Endodermal cell (in vitro differentiated cells): ENCODE measurements at regions not wholly inside any gene's neighbourhood (a gene's known extent, or its start where the extent isn't known, plus 50 kb on each side); places are given as distances from the start of the nearest gene placed in this dataset.

Source experiments
- DNase-seq: peaks from one replicate; pipeline ENCODE4 v3.0.0-alpha.2; 2017
- H3K27ac ChIP-seq: 2 replicates; pipeline ENCODE4 v1.5.1; 2013; ENCODE audit warnings: mild to moderate bottlenecking, low read depth, low read length, moderate library complexity
- H3K27me3 ChIP-seq: 2 replicates; pipeline ENCODE4 v1.6.1; 2013; ENCODE audit warnings: mild to moderate bottlenecking, low read length, moderate library complexity; ENCODE audit not compliant: insufficient read depth, control insufficient read depth, poor library complexity, severe bottlenecking
- H3K36me3 ChIP-seq: 2 replicates; pipeline ENCODE4 v1.7.0; 2013; ENCODE audit warnings: mild to moderate bottlenecking, low read length, moderate library complexity; ENCODE audit not compliant: control insufficient read depth, insufficient read depth
- H3K4me1 ChIP-seq: one replicate; pipeline ENCODE4 v1.7.0; 2013; ENCODE audit warnings: low read length; ENCODE audit not compliant: control insufficient read depth, insufficient read depth
- H3K4me3 ChIP-seq: 2 replicates; pipeline ENCODE4 v1.5.1; 2013; ENCODE audit warnings: mild to moderate bottlenecking, low read length, moderate library complexity
- H3K9ac ChIP-seq: 2 replicates; pipeline ENCODE4 v1.6.1; 2013; ENCODE audit warnings: mild to moderate bottlenecking, low read length, moderate library complexity; ENCODE audit not compliant: poor library complexity, severe bottlenecking; ENCODE audit errors: extremely low read depth
- H3K9me3 ChIP-seq: 2 replicates; pipeline ENCODE4 v1.6.1; 2013; ENCODE audit warnings: mild to moderate bottlenecking, low read length, moderate library complexity; ENCODE audit not compliant: control insufficient read depth
- H3K27ac Mint-ChIP-seq: 2 replicates; pipeline ENCODE4 v1.8.0; 2020; ENCODE audit warnings: mixed read lengths
- H3K27me3 Mint-ChIP-seq: 2 replicates; pipeline ENCODE4 v1.8.0; 2021; ENCODE audit warnings: mild to moderate bottlenecking, mixed read lengths; ENCODE audit not compliant: insufficient read depth
- H3K36me3 Mint-ChIP-seq: 2 replicates; pipeline ENCODE4 v1.8.0; 2020; ENCODE audit warnings: low read depth, mixed read lengths
- H3K4me1 Mint-ChIP-seq: 2 replicates; pipeline ENCODE4 v1.8.0; 2020; ENCODE audit warnings: mixed read lengths
- H3K4me3 Mint-ChIP-seq: 2 replicates; pipeline ENCODE4 v1.8.0; 2020; ENCODE audit warnings: mild to moderate bottlenecking, moderate library complexity, mixed read lengths
- H3K9me3 Mint-ChIP-seq: 2 replicates; pipeline ENCODE4 v1.8.0; 2020; ENCODE audit warnings: mild to moderate bottlenecking, mixed read lengths
- CTCF ChIP-seq: fragments of 200-600 bp; sonication (generic); conservative IDR thresholded peaks from 2 replicates; pipeline ENCODE4 v1.5.0; 2021; ENCODE audit warnings: antibody characterized with exemption, mild to moderate bottlenecking
- WGBS, 2 experiments: methylation state at CpG; one replicate each; pipeline versions ENCODE4 v1.1.5 to v1.1.7; 2013; ENCODE audit warnings: missing lambda C conversion rate in 2 of 2, mixed read lengths in 1 of 2; ENCODE audit not compliant: insufficient coverage in 1 of 2, insufficient read length in 1 of 2; 5-methylcytosine and 5-hydroxymethylcytosine counted together

GRCh38 chr21:38930066-38930465 lies 124.3 kb downstream of the ETS2 start:
- no peaks in the 10 kb centered on the region for H3K4me1 ChIP-seq
- H3K27ac ChIP-seq: no peak overlapping the region
- 33 to 49% methylated on average over 1 to 2 of the region's 2 CpGs for WGBS, 2 experiments
- peak overlapping the region; percentile 71 for H3K4me3 ChIP-seq
- H3K27me3 ChIP-seq: no peaks in the 10 kb centered on the region
- no peak for TF ChIP-seq CTCF
- H3K36me3 Mint-ChIP-seq: peaks cover 2% of the 10 kb centered on the region
- peaks cover 26% of the 10 kb centered on the region for H3K4me1 Mint-ChIP-seq
- no peak overlapping the region for H3K4me3 Mint-ChIP-seq
- H3K9me3 Mint-ChIP-seq: peaks cover 23% of the 10 kb centered on the region
- H3K36me3 ChIP-seq: no peaks in the 10 kb centered on the region
- H3K27me3 Mint-ChIP-seq: peaks cover 9% of the 10 kb centered on the region
- no peak overlapping the region for H3K9ac ChIP-seq
- H3K27ac Mint-ChIP-seq: peak overlapping the region; percentile 28
- DNase-seq: no peak
- peaks cover 23% of the 10 kb centered on the region for H3K9me3 ChIP-seq

- Mint-ChIP-seq H3K4me1 (peaks cover 26% of the 10 kb centered on the region), H3K36me3 (peaks cover 2% of the 10 kb centered on the region), H3K9me3 (peaks cover 20% of the 10 kb centered on the region), H3K4me3 (no peak overlapping the region), H3K27me3 (peaks cover 8% of the 10 kb centered on the region), H3K27ac (peak overlapping the region; percentile 28)
- no peaks in the 10 kb centered on the region for H3K4me1 ChIP-seq
- WGBS, 2 experiments: 86% methylated on average over 1 of the region's 1 CpG; no CpG with 5 or more reads in 1 of the 2 experiments
- no peak overlapping the region for H3K27ac ChIP-seq
- no peaks in the 10 kb centered on the region for H3K27me3 ChIP-seq
- no peaks in the 10 kb centered on the region for H3K36me3 ChIP-seq
- no peak overlapping the region for H3K9ac ChIP-seq
- DNase-seq: no peak
- no peak for TF ChIP-seq CTCF
- H3K9me3 ChIP-seq: peaks cover 19% of the 10 kb centered on the region
- H3K4me3 ChIP-seq: peak overlapping the region; percentile 71
These were observed 123.9 kb downstream of the ETS2 start for GRCh38 chr21:38929652-38930051.

DNA sequence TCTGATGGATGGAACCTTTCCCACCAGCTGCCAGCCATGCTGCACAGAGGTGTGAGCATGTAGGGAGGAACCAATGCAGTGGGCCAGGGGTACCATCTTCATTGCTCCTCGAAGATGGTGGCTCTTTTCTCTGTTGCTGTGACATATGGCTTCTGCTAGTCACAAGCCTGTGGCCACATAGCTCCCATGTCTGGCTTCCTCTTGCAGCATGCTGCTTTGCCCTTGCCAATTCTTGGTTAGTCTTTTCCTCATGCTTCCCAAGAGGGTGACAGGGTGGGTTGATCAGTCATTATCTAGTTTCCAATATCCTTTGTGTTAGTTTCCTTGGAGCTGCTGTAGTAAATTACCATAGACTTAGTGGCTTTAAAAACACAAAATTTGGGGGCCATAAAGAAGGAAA lies 123.4 kb downstream of the ETS2 start:
- Histone ChIP-seq H3K9me3 (peaks cover 16% of the 10 kb centered on the region), H3K4me3 (peak overlapping the region; percentile 71), H3K9ac (no peak overlapping the region), H3K36me3 (no peaks in the 10 kb centered on the region), H3K27ac (no peak overlapping the region), H3K27me3 (no peaks in the 10 kb centered on the region), H3K4me1 (no peaks in the 10 kb centered on the region)
- Mint-ChIP-seq H3K4me1 (peaks cover 26% of the 10 kb centered on the region), H3K4me3 (no peak overlapping the region), H3K36me3 (peaks cover 2% of the 10 kb centered on the region), H3K9me3 (peaks cover 18% of the 10 kb centered on the region), H3K27me3 (peaks cover 8% of the 10 kb centered on the region), H3K27ac (no peak overlapping the region)
- no peak for DNase-seq
- no peak for TF ChIP-seq CTCF
- 100% methylated on average over 1 of the region's 1 CpG for WGBS, 2 experiments
